GM21447 (cell line): ENCODE measurements at regions not wholly inside any gene's neighbourhood (a gene's known extent, or its start where the extent isn't known, plus 50 kb on each side); places are given as distances from the start of the nearest gene placed in this dataset.

Experiments used
- ATAC-seq: cut with Tn5 transposase; IDR thresholded peaks from one replicate; pipeline ENCODE4 v1.9.1; 2021; ENCODE audit not compliant: unreplicated experiment

DNA sequence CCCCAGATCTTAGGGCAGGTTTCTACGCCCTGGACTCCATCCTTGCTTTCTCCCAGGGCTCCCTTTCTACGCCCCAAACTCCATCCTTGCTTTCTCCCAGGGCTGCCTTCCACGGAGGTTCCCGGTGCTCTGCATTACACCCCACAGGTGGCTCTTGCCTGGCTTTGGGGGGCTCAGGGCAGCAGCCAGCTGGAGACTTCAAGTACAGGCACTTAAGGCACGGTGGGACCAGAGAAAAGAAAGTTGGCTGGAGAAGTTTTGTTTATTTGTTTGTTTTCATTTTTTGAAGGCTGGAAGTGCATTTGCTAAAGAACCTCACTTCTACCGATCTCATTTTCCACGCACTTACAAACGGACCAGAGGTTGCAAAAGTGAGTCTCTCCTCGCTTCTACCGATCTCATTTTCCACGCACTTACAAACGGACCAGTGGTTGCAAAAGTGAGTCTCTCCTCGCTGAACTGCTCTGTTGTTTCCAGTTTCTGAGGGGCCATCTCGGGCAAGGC is 103.8 kb upstream of the MED13L start:
- no peak for ATAC-seq

DNA sequence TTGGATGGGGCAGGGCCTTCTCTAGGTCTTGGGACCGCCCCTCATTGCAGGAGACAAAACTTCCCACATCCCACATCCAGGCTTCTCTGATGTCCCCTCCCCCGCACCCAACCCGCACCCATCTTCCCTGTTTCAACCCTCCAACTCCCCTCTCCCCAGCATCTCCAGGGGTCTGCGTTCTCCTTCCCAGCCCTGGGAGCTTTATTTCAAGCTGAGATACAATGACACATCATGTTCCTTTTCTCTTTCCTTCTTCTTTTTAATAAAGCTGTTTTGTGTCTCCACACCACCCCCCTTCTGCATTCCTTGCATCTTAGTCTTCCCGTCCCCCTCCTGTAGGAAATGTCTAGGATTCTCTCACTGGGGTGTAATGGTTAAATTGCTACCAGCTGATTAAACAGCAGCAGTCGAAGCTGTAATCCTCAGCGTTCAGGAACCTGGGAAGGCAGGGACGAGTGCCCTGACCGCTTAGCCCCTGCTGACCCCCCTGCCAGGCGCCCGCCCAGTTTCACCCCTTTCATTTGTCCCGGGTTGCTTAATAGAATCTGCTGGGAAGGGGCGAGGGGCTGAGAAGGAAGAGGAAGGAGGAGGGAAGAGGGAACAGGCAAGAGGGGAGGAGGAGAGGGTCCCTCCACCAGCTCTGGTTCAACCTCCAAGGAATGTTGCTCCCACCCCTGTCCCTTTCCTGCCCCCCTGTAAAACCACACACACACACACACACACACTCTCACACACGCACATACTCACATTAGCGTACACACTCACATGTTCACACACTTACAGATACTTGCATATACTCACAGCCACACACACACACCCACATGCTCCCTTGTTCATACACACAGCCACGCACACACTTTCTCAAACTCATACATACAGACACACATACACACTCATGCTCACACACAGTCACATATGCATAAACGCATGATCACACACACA is 104.5 kb upstream of the MED13L start:
- ATAC-seq: no peak

DNA sequence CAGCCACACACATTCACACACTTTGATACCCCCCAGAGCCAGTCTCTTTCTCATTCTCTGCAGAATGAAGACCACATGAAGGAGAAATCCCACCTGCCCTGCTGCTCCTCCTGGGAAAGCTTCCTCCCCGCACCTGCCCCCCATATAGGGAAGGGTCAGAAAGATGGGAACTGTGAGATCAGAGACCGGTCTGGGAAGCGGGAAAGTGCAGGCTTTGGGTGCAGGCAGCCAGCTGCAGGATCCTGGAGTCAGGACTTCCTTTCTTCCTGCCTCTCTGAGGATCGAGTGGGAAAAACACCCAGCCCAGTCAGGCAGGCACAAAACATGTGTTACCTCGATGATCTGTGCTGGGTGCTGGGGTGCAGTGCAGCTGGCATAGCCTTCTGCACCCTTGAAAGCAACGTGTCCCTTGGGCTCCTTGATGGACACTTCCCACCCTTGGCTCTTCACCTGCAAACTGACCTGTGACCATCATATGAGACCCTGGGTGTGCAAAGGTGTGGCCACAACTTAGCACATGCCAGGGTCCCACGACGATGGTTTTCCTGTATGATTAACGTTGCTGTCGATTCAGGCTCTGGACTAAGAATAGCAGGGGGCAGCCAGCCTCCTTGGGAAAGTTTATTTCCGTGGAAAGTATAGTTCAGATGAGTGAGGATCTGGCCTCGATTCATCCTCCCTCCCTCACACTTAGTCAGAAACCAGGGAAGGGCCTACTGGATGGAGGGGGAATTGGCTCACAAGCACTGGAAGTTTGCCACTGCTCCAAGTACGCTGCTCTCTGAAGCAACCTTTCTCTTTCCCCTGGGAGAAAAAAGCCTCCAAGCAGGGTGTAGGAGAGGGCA is 105.4 kb upstream of the MED13L start:
- ATAC-seq: no peak

DNA sequence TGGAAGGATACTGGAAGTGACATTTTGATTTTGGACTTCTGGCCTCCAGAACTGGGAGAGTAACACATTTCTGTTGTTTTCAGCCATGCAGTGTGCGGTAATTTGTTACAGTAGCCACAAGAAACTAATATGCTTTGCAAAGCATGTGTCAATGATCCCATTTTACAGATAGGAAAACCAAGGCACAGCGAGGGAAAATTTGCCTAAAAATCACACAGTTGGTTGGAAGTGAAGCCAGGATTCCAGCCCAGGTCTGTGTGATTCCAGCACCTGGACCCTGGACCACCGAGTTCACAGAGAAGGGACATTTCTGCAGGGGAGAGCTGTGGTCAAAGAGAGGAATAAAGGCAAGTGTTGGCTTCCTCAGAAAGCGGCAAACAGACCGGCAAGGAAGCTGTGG is 106.7 kb upstream of the MED13L start:
- ATAC-seq: no peak

DNA sequence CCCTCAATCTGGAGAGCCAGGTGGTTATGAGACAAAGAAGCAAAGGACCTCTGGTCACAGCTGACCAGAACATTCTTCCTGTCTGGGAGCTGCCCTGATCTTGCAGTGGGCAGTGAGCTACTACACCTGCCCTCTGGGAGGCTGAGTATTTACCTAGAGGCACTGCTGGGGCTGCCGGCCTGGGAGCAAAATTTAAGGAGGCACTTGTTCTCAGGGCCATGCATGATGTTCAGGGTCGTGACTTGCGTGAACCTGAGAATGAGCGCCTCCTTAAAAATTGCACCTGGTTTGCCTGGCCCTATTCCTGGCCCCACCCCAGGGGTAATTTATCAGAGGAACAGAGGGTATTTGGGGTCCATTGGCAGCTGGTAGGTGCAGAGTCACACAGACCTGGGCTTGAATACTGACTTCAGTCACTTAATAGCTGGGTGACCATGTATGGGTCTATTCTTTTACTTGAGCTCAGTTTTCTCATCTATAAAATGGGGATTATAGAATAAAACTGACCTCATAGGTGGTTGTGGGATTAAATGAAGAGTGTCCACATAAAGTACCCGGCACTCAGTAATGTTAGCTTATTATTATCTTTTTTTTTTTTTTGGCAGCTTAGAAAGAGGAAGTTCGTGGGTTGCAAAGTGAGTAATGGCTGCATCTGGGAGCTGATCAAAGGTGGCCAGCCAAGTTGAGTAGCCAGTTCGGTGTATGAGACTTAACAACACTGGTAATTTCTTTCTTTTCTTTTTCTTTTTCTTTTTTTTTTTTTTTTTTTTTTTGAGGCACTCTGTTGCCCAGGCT is 107.4 kb upstream of the MED13L start:
- ATAC-seq: no peak

DNA sequence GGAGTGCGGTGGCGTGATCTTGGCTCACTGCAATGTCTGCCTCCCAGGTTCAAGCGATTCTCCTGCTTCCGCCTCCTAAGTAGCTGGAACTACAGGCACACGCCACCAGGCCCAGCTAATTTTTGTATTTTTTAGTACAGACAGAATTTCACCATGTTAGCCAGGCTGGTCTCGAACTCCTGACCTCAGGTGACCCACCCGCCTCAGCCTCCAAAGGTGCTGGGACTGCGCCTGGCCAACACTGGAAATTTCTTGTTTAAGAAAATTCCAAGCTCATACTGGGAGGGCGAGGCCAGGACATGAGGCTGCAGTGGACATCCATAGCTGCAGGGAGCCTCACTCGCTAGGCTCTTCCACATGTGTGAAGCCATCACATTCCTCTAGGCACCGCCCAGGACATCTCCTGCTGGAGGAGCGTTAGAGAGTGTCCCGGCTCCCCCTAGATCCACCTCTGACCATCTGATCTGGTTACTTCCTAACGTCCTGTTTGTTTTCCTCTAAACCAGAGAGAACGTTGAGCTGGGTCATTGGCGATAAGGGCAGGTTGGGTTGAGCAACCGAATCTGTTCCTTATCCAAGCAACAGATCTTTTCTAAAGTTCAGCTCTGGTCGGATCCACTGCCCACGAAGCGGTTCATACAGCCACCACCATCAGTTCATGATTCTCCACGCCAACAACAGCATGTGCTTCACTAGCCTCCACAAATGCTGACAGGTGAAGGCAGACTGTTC is 108.2 kb upstream of the MED13L start:
- no peak for ATAC-seq

DNA sequence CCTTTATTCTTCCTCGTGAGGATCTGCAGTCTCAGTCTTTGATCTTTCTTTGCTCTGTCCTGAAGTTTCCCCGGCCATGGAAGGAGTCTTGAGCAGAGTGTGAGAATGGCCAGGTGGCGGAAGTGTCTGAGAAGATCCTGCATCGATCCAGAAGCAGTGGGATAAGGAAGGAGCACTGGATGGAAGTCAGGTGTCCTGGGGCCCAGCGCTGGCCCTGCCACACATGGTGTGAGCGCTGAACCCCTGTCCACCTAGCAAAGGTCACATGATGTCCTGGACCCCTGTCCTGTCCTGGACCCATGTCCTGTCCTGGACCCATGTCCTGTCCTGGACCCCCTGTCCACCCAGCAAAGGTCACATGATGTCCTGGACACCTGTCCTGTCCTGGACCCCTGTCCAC is 111.8 kb upstream of the MED13L start:
- ATAC-seq: no peak

DNA sequence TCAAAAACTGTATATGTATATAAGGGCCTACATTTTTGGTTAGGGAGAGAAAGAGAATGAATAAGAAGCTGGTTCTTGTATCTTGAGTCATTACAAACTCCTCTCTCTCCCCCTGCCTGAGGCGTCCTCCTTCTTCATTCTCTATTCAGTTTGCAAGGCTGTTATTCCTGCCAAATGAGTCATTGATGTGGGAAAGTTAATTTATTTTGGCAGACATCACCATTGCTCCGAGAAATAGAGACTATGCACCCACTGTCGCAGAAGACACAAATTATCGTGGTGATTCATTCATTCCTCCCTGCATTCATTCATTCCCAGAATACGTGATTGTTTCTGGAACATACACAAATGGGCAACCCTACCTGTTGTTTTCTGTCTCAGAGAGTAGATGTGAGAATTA is 112.5 kb upstream of the MED13L start:
- no peak for ATAC-seq

DNA sequence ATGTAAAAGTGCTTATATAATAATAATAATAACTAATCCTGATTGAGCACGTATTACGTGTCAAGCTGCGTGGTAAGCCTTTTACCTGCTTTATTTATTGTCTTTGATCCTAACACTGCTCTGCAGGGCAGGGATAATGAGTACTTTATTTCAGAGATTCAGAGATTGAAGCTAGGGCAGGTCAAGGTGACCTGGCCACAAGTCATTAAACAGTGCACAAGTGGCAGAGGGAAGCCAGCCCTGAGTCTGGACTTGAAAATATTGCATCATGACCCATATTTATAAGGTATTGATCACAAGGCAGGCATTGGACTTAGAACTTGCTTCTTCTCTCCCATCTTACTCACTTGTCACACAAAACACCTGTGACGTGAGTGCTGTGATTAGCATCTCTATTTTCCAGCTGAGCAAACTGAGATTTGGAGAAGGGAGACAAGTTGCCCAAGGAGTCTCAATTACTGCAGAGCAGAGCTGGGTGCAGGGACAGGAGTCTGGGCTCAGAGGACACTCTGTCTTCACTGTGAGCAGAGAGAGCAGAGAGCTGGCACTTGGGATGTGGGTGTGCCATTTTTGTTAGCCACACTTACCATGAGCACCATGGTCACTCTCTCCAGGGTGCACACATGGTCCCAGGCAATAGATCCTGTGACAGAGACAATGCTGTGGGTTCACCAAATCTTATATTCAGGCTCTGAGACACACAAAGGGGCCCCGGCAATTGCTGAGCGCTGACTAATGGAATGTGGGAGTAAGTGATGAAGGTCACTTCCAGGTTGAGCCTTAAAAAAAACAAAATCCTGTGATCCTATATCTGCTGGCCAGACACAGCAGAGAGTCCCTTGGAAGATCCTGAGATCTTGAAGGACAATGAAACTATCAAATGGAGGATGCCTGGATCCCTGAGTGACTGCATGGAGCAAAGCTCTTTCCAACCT is 113.2 kb upstream of the MED13L start:
- ATAC-seq: no peak

DNA sequence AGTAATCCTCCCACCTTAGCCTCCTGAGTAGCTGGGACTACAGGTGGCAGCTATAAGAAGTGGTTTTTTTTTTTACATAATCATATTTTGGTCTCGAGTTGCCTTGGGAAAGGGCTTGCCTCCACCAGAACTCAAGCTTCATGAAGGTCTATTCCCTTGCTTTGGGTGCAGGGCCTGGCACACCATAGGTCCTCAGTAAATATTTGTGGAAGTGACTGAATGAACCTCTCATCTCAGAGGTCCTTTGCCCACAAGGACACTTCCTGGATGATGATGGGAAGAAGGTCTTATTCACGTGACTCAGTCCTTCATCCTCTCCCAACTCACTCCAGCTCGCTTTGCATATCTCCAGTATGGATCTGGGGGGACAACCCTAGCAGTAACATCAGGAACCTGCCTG is 114.0 kb upstream of the MED13L start:
- no peak for ATAC-seq

DNA sequence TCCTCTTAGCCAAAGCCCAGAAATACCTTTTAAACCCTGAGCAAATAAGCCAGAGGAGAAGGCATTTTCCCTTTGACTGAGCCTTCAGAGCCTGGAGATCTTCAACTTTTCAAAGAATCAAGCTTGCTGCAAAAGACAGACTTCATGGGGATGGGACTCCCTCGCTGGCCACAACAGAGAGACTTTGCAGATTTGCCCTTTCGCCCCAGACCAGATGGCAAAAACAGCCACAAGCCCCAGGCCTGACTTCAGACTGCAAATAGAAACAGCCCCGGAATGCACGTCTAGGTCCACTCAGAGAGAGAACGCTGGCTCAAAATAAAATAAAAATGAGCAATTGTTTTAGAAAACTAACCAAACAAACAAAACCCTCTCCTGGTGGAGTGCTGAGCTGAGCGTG is 114.6 kb upstream of the MED13L start:
- ATAC-seq: no peak

DNA sequence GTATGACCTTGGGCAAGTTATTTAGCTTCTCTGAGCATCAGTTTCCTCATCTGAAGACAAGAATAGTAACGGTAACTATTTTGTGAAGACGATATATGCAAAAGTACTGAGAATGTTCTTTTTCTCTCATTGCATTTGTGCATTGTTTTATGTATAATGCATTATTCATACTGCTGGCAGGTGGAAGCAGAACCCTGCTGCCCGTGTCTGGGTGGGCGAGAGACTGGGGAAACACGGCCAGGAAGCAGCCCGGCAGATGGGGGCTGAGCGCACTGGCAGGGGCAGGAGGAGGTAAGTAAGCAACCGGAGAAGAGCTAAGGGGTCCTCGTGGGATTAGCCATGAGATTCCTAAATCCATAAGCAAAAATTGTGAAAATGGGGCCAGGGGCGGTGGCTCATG is 115.8 kb upstream of the MED13L start:
- ATAC-seq: no peak

DNA sequence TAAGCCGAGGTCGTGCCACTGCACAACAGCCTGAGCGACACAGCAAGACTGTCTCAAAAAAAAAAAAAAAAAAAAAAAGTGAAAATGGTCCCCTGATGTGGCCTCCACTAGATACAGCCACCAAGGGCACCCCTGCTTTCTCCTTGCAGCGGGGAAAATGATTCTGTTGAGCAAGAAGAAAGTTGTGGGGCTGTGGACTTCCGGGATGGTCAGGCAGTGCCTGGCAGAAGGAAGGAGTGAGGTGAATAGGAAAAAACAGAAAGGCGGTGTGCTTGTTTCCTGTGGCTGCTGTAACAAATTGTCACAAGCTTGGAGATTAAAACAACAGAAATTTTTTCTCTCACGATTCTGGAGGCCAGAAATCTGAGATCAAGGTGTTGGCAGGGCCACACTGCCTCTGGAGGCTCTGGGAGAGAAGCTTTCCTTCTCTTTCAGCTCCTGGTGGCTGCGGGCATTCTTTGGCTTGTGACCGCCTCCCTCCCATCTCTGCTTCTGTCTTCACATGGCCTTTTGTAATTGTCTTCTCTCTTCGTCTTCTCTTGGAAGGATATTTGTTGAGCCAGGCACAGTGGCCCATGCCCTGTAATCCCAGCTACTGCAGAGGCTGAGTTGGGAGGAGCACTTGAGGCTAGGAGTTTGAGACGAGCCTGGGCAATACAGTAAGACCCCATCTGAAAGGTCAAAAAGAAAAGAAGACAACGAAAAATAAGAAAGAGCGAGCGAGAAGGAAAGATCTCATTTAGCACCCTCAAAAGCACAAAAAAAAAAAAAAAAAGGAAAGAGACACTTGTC is 116.6 kb upstream of the MED13L start:
- ATAC-seq: no peak

DNA sequence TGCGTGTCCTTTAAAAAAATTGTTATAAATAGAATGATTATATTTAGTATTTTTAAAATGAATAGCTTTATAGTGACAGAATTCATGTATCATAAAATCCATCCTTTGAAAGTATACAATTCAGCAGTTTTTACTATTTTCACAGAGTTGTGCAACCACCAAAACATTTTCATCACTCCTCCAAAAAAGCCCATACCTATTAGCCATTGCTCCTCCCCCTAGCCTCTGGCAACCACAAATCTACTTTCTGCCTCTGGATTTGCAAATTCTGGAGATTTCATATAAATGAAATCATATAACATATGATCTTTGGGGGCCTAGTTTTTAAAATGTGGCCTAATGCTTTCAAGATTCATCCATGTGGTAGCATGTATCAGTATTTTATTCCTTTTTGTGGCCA is 117.9 kb upstream of the MED13L start:
- ATAC-seq: no peak

DNA sequence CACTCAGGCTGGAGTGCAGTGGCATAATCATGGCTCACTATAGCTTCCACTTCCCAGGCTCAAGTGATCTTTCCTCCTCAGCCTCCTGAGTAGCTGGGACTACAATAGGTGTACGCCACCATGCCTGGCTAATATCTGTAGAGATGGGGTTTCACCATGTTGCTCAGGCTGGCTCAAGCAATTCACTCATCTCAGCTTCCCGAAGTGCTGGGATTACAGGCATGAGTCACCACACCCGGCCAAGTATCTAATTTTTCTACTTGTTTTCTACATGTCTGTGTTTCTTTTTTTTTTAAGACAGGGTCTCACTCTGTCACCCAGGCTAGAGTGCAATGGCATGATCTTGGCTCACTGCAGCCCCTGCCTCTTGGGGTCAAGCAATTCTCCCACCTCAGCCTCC is 119.7 kb upstream of the MED13L start:
- no peak for ATAC-seq

DNA sequence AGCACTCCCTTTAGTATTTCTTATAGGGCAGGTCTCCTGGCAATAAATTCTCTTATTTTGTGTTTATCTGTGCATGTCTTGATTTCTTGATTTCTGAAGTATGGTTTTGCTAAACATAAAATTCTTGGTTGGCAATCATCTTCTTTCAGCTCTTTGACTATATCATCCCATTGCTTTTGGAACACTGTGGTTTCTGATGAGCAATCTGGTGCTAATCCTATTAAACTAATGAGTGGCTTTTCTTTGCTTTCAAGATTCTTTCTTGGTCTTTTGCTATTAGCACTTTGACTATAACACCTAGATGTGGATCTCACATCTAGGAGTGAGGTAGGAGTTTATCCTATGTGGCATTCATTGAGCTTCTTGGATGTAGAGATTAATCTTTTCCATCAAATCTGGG is 120.7 kb upstream of the MED13L start:
- no peak for ATAC-seq

DNA sequence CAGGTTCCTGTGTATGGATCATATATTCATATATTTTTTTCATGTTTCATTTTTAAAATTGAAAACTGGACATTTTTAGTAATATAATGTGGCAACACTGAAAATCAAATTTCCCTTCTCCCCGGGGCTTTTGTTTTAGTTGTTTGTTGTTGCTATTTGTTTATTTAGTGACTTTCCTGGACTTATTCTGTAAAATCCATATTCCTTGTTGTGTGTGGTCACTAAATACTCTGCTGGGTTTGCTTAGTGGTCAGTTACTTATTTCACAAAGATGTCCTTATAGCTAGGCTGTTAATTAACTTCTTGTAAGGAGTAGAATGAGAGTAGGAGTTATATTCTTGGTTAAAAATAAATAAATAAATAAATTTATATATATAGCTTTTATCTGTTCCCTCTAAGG is 121.6 kb upstream of the MED13L start:
- ATAC-seq: no peak

DNA sequence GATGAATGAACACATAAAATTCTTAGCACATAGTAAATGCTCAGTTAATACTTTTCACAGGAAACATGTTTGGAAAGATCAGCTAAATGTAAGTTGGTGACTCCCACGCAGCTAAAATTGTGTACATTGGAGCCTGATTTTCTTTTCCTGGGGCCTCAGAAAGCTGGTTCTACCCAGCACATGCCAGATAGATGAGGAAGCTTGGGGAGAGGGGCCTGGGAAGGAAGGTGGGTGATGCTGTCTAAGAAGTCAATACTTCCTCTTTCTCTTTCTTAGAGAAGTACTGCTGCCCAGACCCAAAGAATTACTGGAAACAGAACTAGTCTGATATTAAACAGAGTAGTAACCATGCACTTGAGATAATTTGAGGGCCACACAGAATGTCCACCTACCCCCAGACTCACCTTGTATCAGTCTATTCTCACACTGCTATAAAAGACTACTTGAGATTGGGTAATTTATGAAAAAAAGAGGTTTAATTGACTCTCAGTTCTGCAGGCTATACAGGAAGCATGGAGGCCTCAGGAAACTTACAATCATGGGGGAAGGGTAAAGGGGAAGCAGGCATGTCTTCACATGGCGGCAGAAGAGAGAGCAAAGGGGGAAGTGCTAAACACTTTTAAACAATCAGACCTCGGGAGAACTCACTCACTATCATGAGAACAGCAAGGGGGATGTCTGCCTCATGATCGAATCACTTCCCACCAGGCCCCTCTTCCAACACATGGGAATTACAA is 123.3 kb upstream of the MED13L start:
- ATAC-seq: no peak
